ENCODE measurements at regions not wholly inside any gene's neighbourhood (a gene's known extent, or its start where the extent isn't known, plus 50 kb on each side); places are given as distances from the start of the nearest gene placed in this dataset.

- TF ChIP-seq ARNTL (CRISPR knock-in tag; IDR thresholded peaks at IDR 0.05; ENCODE audit: borderline replicate concordance, low read depth) (no peak), ZFP3 (CRISPR knock-in tag; IDR thresholded peaks at IDR 0.05) (no peak), ZNF565 (CRISPR knock-in tag; conservative IDR thresholded peaks at IDR 0.05; ENCODE audit: low read depth) (no peak), TSHZ2 (CRISPR knock-in tag; IDR thresholded peaks at IDR 0.05) (no peak), POU6F1 (CRISPR knock-in tag; IDR thresholded peaks at IDR 0.05; ENCODE audit: borderline replicate concordance, low read depth) (no peak), CSRNP3 (CRISPR knock-in tag; IDR thresholded peaks at IDR 0.05) (no peak)
These were observed 157.0 kb downstream of the MRPL14 start for GRCh38 chr6:43970068-43970912.
